ENCODE measurements at regions not wholly inside any gene's neighbourhood (a gene's known extent, or its start where the extent isn't known, plus 50 kb on each side); places are given as distances from the start of the nearest gene placed in this dataset.

DNA sequence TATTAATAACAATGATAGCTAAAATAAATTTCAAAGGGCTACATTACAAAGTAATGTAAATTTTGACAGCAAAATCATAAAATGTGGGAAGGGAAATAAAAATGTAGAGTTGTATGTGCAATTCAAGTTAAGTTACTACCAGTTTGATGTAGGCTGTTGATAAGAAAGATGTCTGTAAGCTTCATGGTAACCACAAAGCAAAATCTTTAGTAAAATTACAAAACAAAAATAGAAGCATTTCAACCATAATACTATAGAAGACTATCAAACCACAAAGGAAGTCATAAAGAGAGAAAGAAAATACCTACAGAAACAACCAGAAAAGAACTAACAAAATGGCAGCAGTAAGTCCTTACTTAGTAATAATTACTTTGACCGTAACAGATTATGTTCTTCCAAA lies 99.1 kb downstream of the C7orf25 start:
- no peak overlapping the region for H3K9ac ChIP-seq (ENCODE audit: low read length)
- no peak overlapping the region for H2AFZ ChIP-seq (ENCODE audit: low read depth, low read length)
- H3K27me3 ChIP-seq (ENCODE audit: insufficient read depth, low read depth, low read length): no peaks in the 10 kb centered on the region
- no peaks in the 10 kb centered on the region for H3K9me3 ChIP-seq (ENCODE audit: low read length)
- H3K27ac ChIP-seq (ENCODE audit: low read length): no peak overlapping the region
- H3K4me3 ChIP-seq (ENCODE audit: low read length): no peak overlapping the region
- no peaks in the 10 kb centered on the region for H3K79me2 ChIP-seq (replicated peaks; ENCODE audit: insufficient read depth, low read length)
- H3F3A ChIP-seq (ENCODE audit: insufficient read depth, low read length, poor library complexity, severe bottlenecking): no peaks in the 10 kb centered on the region
- TF ChIP-seq, protein P1, sequence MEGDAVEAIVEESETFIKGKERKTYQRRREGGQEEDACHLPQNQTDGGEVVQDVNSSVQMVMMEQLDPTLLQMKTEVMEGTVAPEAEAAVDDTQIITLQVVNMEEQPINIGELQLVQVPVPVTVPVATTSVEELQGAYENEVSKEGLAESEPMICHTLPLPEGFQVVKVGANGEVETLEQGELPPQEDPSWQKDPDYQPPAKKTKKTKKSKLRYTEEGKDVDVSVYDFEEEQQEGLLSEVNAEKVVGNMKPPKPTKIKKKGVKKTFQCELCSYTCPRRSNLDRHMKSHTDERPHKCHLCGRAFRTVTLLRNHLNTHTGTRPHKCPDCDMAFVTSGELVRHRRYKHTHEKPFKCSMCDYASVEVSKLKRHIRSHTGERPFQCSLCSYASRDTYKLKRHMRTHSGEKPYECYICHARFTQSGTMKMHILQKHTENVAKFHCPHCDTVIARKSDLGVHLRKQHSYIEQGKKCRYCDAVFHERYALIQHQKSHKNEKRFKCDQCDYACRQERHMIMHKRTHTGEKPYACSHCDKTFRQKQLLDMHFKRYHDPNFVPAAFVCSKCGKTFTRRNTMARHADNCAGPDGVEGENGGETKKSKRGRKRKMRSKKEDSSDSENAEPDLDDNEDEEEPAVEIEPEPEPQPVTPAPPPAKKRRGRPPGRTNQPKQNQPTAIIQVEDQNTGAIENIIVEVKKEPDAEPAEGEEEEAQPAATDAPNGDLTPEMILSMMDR (IDR thresholded peaks at IDR 0.05; ENCODE audit: poor library complexity, severe bottlenecking): no peak
- TF ChIP-seq, protein P2, sequence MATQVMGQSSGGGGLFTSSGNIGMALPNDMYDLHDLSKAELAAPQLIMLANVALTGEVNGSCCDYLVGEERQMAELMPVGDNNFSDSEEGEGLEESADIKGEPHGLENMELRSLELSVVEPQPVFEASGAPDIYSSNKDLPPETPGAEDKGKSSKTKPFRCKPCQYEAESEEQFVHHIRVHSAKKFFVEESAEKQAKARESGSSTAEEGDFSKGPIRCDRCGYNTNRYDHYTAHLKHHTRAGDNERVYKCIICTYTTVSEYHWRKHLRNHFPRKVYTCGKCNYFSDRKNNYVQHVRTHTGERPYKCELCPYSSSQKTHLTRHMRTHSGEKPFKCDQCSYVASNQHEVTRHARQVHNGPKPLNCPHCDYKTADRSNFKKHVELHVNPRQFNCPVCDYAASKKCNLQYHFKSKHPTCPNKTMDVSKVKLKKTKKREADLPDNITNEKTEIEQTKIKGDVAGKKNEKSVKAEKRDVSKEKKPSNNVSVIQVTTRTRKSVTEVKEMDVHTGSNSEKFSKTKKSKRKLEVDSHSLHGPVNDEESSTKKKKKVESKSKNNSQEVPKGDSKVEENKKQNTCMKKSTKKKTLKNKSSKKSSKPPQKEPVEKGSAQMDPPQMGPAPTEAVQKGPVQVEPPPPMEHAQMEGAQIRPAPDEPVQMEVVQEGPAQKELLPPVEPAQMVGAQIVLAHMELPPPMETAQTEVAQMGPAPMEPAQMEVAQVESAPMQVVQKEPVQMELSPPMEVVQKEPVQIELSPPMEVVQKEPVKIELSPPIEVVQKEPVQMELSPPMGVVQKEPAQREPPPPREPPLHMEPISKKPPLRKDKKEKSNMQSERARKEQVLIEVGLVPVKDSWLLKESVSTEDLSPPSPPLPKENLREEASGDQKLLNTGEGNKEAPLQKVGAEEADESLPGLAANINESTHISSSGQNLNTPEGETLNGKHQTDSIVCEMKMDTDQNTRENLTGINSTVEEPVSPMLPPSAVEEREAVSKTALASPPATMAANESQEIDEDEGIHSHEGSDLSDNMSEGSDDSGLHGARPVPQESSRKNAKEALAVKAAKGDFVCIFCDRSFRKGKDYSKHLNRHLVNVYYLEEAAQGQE (IDR thresholded peaks at IDR 0.05; ENCODE audit: borderline replicate concordance): no peak
- TF ChIP-seq RAD21 (conservative IDR thresholded peaks at IDR 0.05) (no peak), EP300 (conservative IDR thresholded peaks at IDR 0.05; ENCODE audit: poor library complexity, severe bottlenecking) (no peak), SMC3 (conservative IDR thresholded peaks at IDR 0.05; ENCODE audit: poor library complexity) (no peak), POLR2AphosphoS5 (IDR thresholded peaks at IDR 0.05) (no peak), EZH2 (IDR thresholded peaks at IDR 0.05; ENCODE audit: borderline replicate concordance, insufficient read depth, low read length, poor library complexity, severe bottlenecking) (no peak)
- H4K20me1 ChIP-seq (ENCODE audit: insufficient read depth): no peaks in the 10 kb centered on the region
- no peak overlapping the region for H3K4me2 ChIP-seq (ENCODE audit: low read length)
- H3K9me2 ChIP-seq (ENCODE audit: insufficient read depth, low read length): no peaks in the 10 kb centered on the region
- no peaks in the 10 kb centered on the region for H3K36me3 ChIP-seq (ENCODE audit: insufficient read depth, low read length)

DNA sequence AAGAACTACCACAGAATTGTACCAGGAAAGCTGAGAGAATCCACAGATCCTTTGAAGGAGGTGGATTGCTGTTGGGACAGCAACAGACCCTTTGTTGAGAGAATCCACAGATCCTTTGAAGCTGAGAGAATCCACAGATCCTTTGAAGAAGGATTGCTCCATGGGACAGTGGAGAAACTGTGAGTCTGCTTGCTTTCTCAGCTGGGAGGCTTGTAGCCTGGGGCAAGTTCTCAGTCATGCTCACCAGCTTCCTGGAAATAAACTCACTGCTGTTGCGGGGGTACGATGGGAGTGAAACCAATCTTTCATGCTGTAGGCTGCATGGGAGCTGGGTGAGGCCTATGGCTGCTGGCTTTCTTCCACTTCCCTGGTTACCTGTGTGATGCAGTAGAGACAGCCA lies 106.3 kb downstream of the C7orf25 start:
- no peaks in the 10 kb centered on the region for H3F3A ChIP-seq (ENCODE audit: insufficient read depth, low read length, poor library complexity, severe bottlenecking)
- no peaks in the 10 kb centered on the region for H3K36me3 ChIP-seq (ENCODE audit: insufficient read depth, low read length)
- TF ChIP-seq TAF1 (IDR thresholded peaks at IDR 0.05; ENCODE audit: low read depth): no peak
- no peak for TF ChIP-seq MXI1 (conservative IDR thresholded peaks at IDR 0.05; ENCODE audit: poor library complexity, severe bottlenecking)
- TF ChIP-seq, protein P2 (IDR thresholded peaks at IDR 0.05; ENCODE audit: borderline replicate concordance): no peak
- no peak for TF ChIP-seq EZH2 (IDR thresholded peaks at IDR 0.05; ENCODE audit: borderline replicate concordance, insufficient read depth, low read length, poor library complexity, severe bottlenecking)
- TF ChIP-seq SMC3 (conservative IDR thresholded peaks at IDR 0.05; ENCODE audit: poor library complexity): no peak
- H3K4me2 ChIP-seq (ENCODE audit: low read length): no peak overlapping the region
- no peaks in the 10 kb centered on the region for H4K20me1 ChIP-seq (ENCODE audit: insufficient read depth)
- H3K27ac ChIP-seq (ENCODE audit: low read length): no peak overlapping the region
- no peak overlapping the region for H3K4me3 ChIP-seq (ENCODE audit: low read length)
- H2AFZ ChIP-seq (ENCODE audit: low read depth, low read length): no peak overlapping the region
- H3K79me2 ChIP-seq (replicated peaks; ENCODE audit: insufficient read depth, low read length): no peaks in the 10 kb centered on the region
- H3K9me3 ChIP-seq (ENCODE audit: low read length): peaks cover 4% of the 10 kb centered on the region
- H3K9me2 ChIP-seq (ENCODE audit: insufficient read depth, low read length): no peaks in the 10 kb centered on the region
- no peak overlapping the region for H3K9ac ChIP-seq (ENCODE audit: low read length)
- H3K27me3 ChIP-seq (ENCODE audit: insufficient read depth, low read depth, low read length): no peaks in the 10 kb centered on the region

Measured in neural cell (in vitro differentiated cells).